Common myeloid progenitor, CD34-positive (primary cell): ENCODE measurements at regions not wholly inside any gene's neighbourhood (a gene's known extent, or its start where the extent isn't known, plus 50 kb on each side); places are given as distances from the start of the nearest gene placed in this dataset.
"Not testable (repeated sequence)": the region's sequence is repeated elsewhere in the genome, so short reads cannot be mapped to it uniquely, and the experiment has no call there.

Experiments used
- CTCF ChIA-PET: fragments of 350-600 bp; sonication (Branson Sonifier 250); formaldehyde crosslinking; loops from one replicate; lab custom pipeline; 2021; ENCODE audit warnings: antibody characterized with exemption; lab: Charles Lee
- POLR2A ChIA-PET: fragments of 350-600 bp; sonication (Branson Sonifier 250); formaldehyde crosslinking; loops from one replicate; lab custom pipeline; 2021; ENCODE audit warnings: antibody characterized with exemption; lab: Charles Lee
- DNase-seq, 3 donors: peaks; one replicate each; pipeline versions ENCODE4 v3.0.0 to v3.0.0-alpha.2; 2013
- H3K27ac ChIP-seq, 2 experiments: 1 replicate in 1 of 2; 2 replicates in 1 of 2; pipeline ENCODE4 v1.7.0; 2013; ENCODE audit warnings: inconsistent platforms in 2 of 2, low read length in 2 of 2, mild to moderate bottlenecking in 2 of 2, low read depth in 1 of 2, moderate library complexity in 1 of 2; ENCODE audit not compliant: severe bottlenecking in 2 of 2, insufficient read depth in 1 of 2, poor library complexity in 1 of 2
- H3K27me3 ChIP-seq, 5 experiments: replicated peaks in 2 of 5; 1 replicate in 3 of 5; 2 replicates in 2 of 5; pipeline versions ENCODE4 v1.6.1 to v1.7.0; 2013; ENCODE audit warnings: low read length in 4 of 5, mild to moderate bottlenecking in 2 of 5, moderate library complexity in 2 of 5, inconsistent platforms in 1 of 5; ENCODE audit not compliant: insufficient read depth in 5 of 5, control insufficient read depth in 4 of 5
- H3K36me3 ChIP-seq, 4 experiments: 1 replicate in 2 of 4; 2 replicates in 2 of 4; pipeline versions ENCODE4 v1.6.1 to v1.7.0; 2013; ENCODE audit warnings: low read length in 3 of 4, control low read depth in 1 of 4, mild to moderate bottlenecking in 1 of 4; ENCODE audit not compliant: control insufficient read depth in 4 of 4, insufficient read depth in 4 of 4
- H3K4me1 ChIP-seq, 4 experiments: 1 replicate in 3 of 4; 2 replicates in 1 of 4; pipeline versions ENCODE4 v1.6.1 to v1.7.1; 2013; ENCODE audit warnings: low read length in 3 of 4, mild to moderate bottlenecking in 3 of 4, control low read depth in 1 of 4, inconsistent platforms in 1 of 4, moderate library complexity in 1 of 4; ENCODE audit not compliant: control insufficient read depth in 4 of 4, insufficient read depth in 4 of 4; ENCODE audit errors: control extremely low read depth in 1 of 4
- H3K4me3 ChIP-seq, 7 experiments: 1 replicate in 4 of 7; 2 replicates in 3 of 7; pipeline versions ENCODE4 v1.5.1 to v1.7.0; 2013; ENCODE audit warnings: mild to moderate bottlenecking in 7 of 7, low read length in 6 of 7, moderate library complexity in 6 of 7, inconsistent platforms in 2 of 7, low read depth in 2 of 7, control low read depth in 1 of 7; ENCODE audit not compliant: insufficient read depth in 4 of 7, control insufficient read depth in 1 of 7; ENCODE audit errors: extremely low read depth in 1 of 7
- H3K9me3 ChIP-seq, 5 experiments: 1 replicate in 4 of 5; 2 replicates in 1 of 5; pipeline versions ENCODE4 v1.6.1 to v1.7.1; 2013; ENCODE audit warnings: low read length in 4 of 5, mild to moderate bottlenecking in 2 of 5, inconsistent platforms in 1 of 5, low read depth in 1 of 5, moderate library complexity in 1 of 5; ENCODE audit not compliant: control insufficient read depth in 4 of 5, insufficient read depth in 2 of 5; ENCODE audit errors: control extremely low read depth in 1 of 5
- WGBS: methylation state at CpG from one replicate; pipeline ENCODE4 v1.1.5; 2013; ENCODE audit not compliant: insufficient coverage; 5-methylcytosine and 5-hydroxymethylcytosine counted together

DNA sequence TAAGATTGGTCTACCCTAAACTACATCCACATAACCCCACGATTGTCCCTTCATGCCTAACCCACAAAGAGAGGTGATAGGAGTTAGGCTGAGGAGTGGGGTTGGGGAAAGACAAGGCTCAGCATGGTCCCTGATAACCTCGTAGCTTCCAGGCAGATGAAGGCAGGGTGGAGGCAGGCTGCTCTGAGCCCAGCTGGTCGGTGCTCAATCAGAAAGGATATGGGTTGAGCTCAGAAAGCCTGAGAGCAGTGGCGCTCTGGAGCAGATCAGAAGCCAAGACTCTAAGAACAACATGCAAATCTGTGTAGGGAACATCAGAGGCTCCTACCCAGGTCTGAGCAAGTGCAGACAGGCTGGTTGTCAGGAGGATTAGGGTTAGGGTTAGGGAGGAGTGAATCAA, 353.0 kb downstream of the GOLGA6L6 start:
- H3K9me3 ChIP-seq, DNase-seq, H3K4me3 ChIP-seq, H3K27me3 ChIP-seq, CTCF ChIA-PET, H3K27ac ChIP-seq, H3K36me3 ChIP-seq, POLR2A ChIA-PET: not testable (repeated sequence)
- WGBS = 66% methylated on average over 3 of the region's 4 CpGs
- peaks cover 0 to 14% (median under 1%) of the 10 kb centered on the region in 4 experiments for H3K4me1 ChIP-seq

DNA sequence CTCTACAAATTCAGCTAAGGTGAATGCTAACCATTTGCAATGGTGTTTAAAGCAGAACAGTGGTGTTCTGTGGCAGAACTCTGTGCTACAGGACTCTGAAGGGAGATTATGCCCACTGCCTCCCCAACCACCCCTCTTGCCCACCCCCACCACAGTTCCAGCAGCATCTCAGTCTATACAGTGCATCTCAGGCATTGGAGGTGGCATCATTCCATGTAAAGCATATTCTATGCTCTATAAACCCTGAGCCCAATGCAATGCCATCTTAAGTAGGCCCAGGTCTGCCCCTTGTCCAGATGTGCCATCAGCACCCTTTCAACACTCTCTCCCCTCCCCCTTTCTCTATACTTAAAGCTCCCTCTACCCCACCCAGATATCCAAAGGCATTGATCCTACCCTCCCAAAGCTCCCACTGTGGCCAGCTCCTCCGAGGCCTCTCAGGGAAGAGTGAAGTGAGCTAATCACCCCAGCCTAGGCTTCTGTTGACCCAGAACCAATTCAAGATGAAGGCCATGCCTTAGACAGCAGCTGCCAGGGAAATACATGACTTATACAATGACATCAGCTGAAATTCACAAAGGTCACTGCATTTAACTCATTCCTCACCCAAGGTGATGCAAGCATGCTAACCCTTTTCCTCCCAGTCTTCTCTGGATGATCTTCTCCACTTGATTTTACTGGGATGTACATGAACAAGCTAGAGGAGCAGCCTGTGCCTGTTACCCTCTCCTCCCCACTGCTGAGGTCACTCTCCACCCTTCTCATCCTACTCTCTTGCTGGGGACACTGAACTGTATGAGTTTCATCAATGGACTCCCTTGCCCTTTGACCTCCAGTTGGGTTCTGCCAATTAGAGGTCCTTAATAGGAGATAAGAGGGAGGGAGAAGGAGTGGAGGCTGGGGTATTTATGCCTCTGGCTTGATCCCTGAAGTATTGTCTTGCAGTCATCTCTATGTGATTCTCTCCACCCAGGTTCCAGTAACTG, 353.9 kb downstream of the GOLGA6L6 start:
- POLR2A ChIA-PET, H3K4me3 ChIP-seq, H3K9me3 ChIP-seq, CTCF ChIA-PET, H3K27ac ChIP-seq, DNase-seq, H3K36me3 ChIP-seq, H3K27me3 ChIP-seq, H3K4me1 ChIP-seq: not testable (repeated sequence)
- WGBS = 83% methylated on average over 1 of the region's 1 CpG

DNA sequence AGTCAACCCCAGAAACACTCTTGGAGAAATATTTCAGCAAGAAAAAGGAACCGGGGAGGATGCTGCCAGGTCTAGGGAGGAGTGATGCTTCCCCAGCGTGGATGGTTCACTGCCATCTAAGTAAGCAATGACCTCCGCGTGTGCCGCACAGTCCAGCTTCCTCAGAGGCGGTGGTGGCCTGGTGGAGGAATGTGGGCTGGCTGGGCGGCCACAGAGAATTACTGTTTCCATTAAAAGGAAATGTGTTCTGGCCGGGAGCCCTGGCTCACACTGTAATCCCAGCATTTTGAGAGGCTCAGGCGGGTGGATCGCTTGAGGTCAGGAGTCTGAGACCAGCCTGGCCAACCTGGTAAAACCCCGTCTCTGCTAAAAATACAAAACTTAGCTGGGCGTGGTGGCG, 356.7 kb downstream of the GOLGA6L6 start:
- H3K27ac ChIP-seq, H3K9me3 ChIP-seq, H3K4me1 ChIP-seq, H3K36me3 ChIP-seq, CTCF ChIA-PET, H3K27me3 ChIP-seq, H3K4me3 ChIP-seq, DNase-seq, POLR2A ChIA-PET: not testable (repeated sequence)
- WGBS = no CpG with 5 or more reads among the region's 13 CpGs

DNA sequence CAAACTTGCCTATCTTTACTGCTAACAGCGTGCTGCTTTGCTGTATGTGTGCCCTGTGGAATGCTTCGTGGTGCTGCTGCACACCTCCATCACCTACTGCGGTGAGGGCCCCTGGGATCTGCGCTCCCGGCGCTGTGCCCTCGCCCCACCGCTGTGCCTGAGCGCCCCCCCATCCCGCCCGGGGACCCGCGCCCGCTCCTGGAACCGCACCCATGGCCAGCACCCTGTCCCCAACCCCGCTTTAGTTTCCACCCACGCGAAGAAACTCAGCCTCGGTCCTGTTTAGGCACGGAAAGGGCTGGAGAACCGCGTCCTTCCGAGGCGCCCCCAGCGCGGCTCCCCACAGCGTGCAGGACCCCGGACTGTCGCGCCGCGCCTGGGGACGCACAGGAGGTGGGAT, 373.4 kb downstream of the GOLGA6L6 start:
- H3K4me1 ChIP-seq, DNase-seq, H3K36me3 ChIP-seq, H3K27ac ChIP-seq, CTCF ChIA-PET, H3K27me3 ChIP-seq, H3K9me3 ChIP-seq, H3K4me3 ChIP-seq, POLR2A ChIA-PET: not testable (repeated sequence)
- 57% methylated on average over 3 of the region's 33 CpGs for WGBS

DNA sequence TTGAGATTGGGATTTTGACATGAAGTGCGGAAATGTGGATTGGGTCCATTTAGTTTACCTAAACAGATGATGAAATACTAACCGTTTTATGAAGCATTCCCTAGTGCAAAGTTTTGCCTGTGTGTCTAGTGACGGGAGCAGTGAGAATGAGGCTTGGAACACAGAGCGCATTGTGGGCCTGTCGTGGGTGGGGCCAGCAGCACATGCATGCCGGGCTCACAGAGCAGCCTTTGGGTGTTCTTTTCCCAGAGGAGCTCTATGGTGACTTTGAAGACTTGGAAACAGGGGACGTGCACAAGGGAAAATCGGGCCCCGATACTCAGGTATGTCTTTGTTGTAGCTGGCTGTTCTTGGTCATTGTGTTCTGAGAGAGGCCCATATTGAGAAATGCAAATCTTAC, 388.1 kb downstream of the GOLGA6L6 start:
- H3K9me3 ChIP-seq, H3K4me3 ChIP-seq, DNase-seq, H3K27ac ChIP-seq, POLR2A ChIA-PET, H3K36me3 ChIP-seq, H3K4me1 ChIP-seq, H3K27me3 ChIP-seq, CTCF ChIA-PET: not testable (repeated sequence)
- WGBS = no CpG with 5 or more reads among the region's 9 CpGs

DNA sequence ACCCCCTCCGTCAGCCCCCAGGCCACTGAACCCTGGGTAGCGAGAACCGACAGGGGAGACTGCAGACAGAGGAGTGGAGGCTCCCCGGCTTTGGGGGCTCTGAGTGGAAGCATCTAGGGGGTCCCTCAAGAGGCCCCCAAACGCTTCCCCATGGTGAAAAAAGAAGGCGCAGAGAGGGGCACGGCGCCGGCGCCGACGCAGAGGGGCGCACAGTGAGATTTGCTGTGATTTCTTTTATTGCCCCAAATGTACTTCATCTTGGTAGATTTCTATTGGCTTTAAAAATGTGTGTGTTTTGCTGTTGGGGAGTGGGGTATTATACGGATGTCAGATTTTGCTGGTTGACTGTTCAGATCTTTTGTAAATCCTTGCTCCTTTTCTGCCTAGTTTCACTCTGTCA, 392.9 kb downstream of the GOLGA6L6 start:
- H3K4me3 ChIP-seq, H3K27me3 ChIP-seq, H3K4me1 ChIP-seq, CTCF ChIA-PET, H3K36me3 ChIP-seq, POLR2A ChIA-PET, DNase-seq, H3K9me3 ChIP-seq, H3K27ac ChIP-seq: not testable (repeated sequence)
- WGBS = no CpG with 5 or more reads among the region's 14 CpGs

DNA sequence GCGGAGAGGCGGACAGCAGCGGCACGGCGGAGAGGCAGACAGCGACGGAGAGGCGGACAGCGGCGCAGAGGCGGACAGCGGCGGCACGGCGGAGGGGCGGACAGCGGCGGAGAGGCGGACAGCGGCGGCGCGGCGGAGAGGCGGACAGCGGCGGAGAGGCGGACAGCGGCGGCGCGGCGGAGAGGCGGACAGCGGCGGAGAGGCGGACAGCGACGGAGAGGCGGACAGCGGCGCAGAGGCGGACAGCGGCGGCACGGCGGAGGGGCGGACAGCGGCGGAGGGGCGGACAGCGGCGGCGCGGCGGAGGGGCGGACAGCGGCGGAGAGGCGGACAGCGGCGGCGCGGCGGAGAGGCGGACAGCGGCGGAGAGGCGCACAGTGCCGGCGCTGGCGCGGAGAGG, 393.6 kb downstream of the GOLGA6L6 start:
- H3K9me3 ChIP-seq, DNase-seq, H3K4me1 ChIP-seq, POLR2A ChIA-PET, H3K27me3 ChIP-seq, CTCF ChIA-PET, H3K27ac ChIP-seq, H3K4me3 ChIP-seq, H3K36me3 ChIP-seq: not testable (repeated sequence)
- WGBS = no CpG with 5 or more reads among the region's 73 CpGs
